ENCODE measurements at regions not wholly inside any gene's neighbourhood (a gene's known extent, or its start where the extent isn't known, plus 50 kb on each side); places are given as distances from the start of the nearest gene placed in this dataset.

DNA sequence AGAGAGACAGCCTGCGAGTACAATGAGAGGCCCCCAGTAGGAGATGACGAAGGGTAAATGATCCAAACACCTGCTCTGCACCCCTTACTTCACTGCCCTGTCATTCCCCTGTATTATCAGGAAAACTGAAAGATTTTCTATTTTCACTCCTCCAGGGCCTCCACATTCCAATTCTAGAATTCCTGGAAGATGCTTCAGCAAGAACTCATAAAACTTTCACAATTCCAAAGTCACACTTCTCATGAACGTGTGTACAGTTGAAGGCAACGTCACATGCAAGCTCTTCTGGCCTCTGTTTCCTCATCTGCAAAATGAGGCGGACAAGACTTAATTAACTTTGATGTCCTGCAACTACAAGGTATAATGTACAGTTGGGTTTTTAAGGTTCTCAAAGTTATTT is 62.8 kb upstream of the SPATA12 start:
- Mint-ChIP-seq H3K36me3 (ENCODE audit: low read depth) (no peaks in the 10 kb centered on the region), H3K27me3 (ENCODE audit: low read depth) (no peaks in the 10 kb centered on the region), H3K4me3 (peak overlapping the region in 1 of 3 experiments; percentile 12), H3K9me3 (no peaks in the 10 kb centered on the region), H3K4me1 (peaks cover 53% of the 10 kb centered on the region), H3K27ac (peak overlapping the region; percentile 67 to 97 (median 82))
- TF ChIP-seq CTCF (IDR thresholded peaks at IDR 0.05; ENCODE audit: unreplicated experiment in 3 of 3), result no peak

DNA sequence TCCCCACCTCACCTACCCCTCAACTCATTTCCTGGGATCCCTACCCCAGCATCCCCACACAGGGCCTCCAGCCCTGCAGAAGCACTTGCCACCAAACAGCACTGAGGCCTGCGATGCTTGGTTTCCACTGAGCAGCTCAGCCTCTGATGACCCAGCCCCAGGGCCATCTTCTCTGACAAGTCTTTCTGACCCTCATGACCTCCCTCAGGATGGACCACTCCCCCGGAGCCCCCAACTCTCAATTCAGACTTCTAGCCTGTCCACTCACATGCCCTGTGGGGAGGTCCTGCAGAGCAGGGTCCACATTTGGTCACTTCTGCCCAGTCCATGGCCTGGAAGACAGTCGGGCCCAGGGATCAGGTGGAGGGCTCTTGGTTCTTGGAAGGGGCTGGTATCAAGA is 63.4 kb upstream of the SPATA12 start:
- H3K4me1 Mint-ChIP-seq, result peaks cover 54% of the 10 kb centered on the region
- no peaks in the 10 kb centered on the region for H3K27me3 Mint-ChIP-seq (ENCODE audit: low read depth)
- H3K27ac Mint-ChIP-seq, result peak overlapping the region; percentile 82 to 97 (median 87)
- H3K36me3 Mint-ChIP-seq (ENCODE audit: low read depth), result no peaks in the 10 kb centered on the region
- TF ChIP-seq CTCF (IDR thresholded peaks at IDR 0.05; ENCODE audit: unreplicated experiment in 3 of 3), result no peak
- H3K4me3 Mint-ChIP-seq, result no peak overlapping the region
- no peaks in the 10 kb centered on the region for H3K9me3 Mint-ChIP-seq

GRCh38 chr3:56994391-56994790 is 66.1 kb upstream of the SPATA12 start:
- Mint-ChIP-seq H3K27ac (peak overlapping the region; percentile 87 to 97 (median 91)), H3K9me3 (no peaks in the 10 kb centered on the region), H3K4me3 (no peak overlapping the region), H3K27me3 (ENCODE audit: low read depth) (no peaks in the 10 kb centered on the region), H3K36me3 (ENCODE audit: low read depth) (no peaks in the 10 kb centered on the region), H3K4me1 (peaks cover 66% of the 10 kb centered on the region)
- no peak for TF ChIP-seq CTCF (IDR thresholded peaks at IDR 0.05; ENCODE audit: unreplicated experiment in 3 of 3)

DNA sequence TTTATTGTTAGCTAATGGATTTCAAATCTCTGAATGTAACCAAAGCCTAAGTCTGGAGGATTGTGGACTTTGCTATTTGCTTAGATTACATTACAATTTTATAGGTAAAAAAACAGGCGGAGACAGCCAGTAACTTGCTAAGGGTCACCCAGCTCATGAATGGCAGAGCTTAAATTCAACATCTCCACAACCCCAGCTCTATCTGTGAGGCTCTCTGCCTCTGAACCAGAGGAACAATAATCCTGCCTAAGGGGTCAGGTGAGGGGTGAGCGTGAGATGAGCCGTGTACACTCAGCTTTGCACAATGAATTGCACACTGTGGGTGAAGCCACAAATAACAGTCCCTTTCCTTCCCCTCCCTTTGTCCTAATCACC is 69.8 kb upstream of the SPATA12 start:
- Mint-ChIP-seq H3K27ac (peak overlapping the region; percentile 41 to 65 (median 48)), H3K9me3 (no peaks in the 10 kb centered on the region), H3K27me3 (ENCODE audit: low read depth) (no peaks in the 10 kb centered on the region), H3K36me3 (ENCODE audit: low read depth) (no peaks in the 10 kb centered on the region), H3K4me3 (no peak overlapping the region), H3K4me1 (peaks cover 62% of the 10 kb centered on the region)
- no peak for TF ChIP-seq CTCF (IDR thresholded peaks at IDR 0.05; ENCODE audit: unreplicated experiment in 3 of 3)

DNA sequence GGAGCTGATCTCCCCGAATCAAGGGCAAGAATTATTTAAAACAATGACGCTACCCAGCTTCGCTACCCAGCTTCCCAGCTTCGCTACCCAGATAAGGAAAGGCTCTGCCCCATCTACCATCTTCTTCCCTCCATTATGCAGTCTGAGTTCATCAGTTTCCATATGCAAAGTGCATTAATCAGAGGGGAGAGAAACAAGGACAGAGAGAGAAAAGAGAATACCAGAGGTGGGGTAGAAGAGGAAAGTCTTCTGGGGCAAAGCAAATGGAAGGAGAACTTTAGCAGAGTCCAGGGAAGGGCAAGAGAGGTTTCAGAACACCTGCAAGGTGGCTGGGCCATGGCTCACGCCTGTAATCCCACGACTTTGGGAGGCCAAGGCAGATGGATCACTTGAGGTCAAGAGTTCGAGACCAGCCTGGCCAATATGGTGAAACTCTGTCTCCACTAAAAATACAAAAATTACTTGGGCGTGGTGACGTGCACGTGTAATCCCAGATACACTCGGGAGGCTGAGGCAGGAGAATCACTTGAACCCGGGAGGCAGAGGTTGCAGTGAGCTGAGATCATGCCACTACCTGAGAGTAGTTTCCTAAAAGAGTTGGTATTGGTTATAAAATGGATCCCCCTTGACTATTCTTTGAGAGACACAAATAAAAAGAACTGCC is 70.4 kb upstream of the SPATA12 start:
- no peak for TF ChIP-seq CTCF (IDR thresholded peaks at IDR 0.05; ENCODE audit: unreplicated experiment in 3 of 3)
- Mint-ChIP-seq H3K9me3 (no peaks in the 10 kb centered on the region), H3K36me3 (ENCODE audit: low read depth) (no peaks in the 10 kb centered on the region), H3K4me1 (peaks cover 59% of the 10 kb centered on the region), H3K27me3 (ENCODE audit: low read depth) (no peaks in the 10 kb centered on the region), H3K27ac (peak overlapping the region in 2 of 3 experiments; percentile 37 to 85), H3K4me3 (peak overlapping the region in 2 of 3 experiments; percentile 1 to 35)
